Activated CD4-positive, alpha-beta T cell treated with anti-CD3 and anti-CD28 coated beads, Interleukin-2, amount 50 U/mL, for 4 hours (primary cell): ENCODE measurements at regions not wholly inside any gene's neighbourhood (a gene's known extent, or its start where the extent isn't known, plus 50 kb on each side); places are given as distances from the start of the nearest gene placed in this dataset.

Experiments used
- DNase-seq, 2 experiments: peaks; one replicate each; pipeline ENCODE4 v3.0.0-alpha.2; 2020

DNA sequence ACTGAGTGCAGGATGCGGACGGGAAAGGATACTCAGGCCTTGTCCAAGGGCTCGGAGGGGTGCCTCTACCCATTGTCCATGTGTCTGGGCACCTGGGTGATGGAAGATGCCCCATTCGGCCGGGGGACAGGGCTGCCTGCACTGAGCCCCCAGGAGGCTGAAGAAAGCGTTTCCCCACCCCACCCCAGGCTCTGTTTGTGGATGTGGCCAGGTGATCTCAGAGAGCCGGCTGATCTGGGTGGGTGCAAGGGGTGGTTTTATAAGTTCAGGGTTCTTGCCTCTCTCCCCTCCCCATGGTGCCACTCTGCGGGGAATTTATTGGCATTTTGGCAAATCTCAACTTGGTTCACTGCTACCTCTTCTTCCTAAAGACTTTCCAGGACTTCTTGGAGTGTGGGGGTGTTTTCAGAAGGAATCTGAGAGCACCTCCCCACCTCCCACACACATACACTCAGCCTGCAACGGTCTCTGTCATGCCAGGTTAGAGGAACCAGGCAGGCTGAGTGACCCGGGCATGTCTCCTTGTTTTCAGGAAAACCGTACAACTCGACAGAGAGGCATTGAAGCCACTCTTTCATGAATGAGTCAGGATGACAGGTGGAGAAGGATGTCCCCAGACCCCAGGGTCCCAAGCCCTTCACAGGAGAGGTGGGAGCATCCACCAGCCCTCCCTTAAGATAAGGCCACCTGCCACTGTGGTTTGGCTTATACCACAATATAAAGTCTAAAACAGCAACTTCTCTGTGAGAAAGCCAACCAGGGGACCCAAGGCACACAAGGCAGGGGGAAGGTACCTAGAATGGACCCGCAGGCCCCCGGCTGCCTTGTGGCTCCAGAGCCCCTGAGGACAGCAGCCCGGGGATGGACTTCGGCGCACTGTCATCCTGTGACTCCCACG lies 174.9 kb downstream of the ETS2 start:
- DNase-seq, result no peak

- no peak for DNase-seq
Observed at GRCh38 chr21:38979271-38980121, 173.8 kb downstream of the ETS2 start.

- DNase-seq, result no peak
Observed at GRCh38 chr21:38976900-38977299, 171.2 kb downstream of the ETS2 start.

DNA sequence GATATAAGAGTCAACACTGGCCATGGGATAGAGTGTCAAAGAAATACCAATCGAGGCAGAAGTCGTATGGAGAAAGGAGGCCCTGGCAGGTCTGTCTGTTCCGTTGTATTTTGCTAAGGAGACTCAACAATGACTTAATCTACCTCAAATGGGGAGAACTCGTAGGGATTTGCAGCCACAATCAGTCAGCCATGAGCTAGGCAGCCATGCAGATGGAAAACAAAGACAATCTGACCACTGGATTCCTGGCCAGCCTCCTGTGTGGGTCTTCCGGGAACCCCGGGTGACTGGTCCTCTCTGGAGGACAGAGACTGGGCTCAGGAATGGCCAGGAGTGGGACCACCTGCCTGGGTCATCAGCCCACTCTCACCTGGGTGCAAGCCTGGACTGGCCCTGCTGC lies 167.8 kb downstream of the ETS2 start:
- no peak for DNase-seq

DNA sequence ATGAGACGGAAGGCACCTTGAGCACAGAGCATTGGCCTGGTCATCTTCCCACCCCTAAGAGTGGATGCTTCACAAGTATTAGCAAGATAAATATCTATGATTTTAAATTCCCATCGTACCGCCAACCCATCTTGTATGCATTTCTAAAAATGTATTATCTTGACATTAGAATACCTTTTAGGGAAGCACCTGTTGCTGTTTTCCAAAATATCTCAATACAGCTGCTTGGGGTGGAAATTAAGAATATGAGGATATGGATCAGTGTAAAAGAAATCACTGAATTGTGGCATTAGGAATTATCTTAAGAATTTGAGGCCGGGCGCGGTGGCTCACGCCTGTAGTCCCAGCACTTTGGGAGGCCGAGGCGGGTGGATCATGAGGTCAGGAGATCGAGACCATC lies 166.3 kb downstream of the ETS2 start:
- DNase-seq, result no peak

- no peak for DNase-seq
Observed at GRCh38 chr21:38970765-38971164, 165.0 kb downstream of the ETS2 start.

DNA sequence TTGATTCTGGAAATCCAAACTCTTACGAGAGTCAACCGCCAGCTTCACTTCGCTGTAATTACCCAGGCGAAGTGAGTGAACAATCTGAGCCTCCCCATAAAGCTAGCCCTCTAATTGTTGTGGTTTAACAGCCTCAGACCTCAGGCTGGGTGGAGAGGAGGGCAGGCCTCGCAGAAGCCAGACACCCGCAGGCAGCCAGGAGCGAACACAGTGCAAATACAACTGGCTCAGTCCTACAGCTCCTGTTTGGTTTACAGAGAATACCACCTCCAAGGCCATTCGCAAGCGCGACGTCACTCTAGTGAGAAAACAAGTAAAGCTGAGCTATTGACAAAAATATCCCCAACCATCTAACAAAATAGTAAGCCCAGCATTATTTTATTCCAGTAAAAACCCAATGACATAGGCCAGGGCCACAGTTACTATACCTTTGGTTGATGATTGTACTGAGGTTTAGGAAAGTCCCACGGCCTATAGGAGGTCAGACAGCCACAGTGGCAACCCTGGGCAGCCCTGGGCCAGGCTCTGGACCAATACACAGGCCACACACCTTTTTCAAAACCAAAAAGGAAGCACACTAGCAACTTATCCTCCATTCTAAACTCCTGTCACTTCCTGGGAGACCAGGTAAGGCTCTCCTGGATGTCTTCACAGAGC lies 163.3 kb downstream of the ETS2 start:
- DNase-seq, result no peak

DNA sequence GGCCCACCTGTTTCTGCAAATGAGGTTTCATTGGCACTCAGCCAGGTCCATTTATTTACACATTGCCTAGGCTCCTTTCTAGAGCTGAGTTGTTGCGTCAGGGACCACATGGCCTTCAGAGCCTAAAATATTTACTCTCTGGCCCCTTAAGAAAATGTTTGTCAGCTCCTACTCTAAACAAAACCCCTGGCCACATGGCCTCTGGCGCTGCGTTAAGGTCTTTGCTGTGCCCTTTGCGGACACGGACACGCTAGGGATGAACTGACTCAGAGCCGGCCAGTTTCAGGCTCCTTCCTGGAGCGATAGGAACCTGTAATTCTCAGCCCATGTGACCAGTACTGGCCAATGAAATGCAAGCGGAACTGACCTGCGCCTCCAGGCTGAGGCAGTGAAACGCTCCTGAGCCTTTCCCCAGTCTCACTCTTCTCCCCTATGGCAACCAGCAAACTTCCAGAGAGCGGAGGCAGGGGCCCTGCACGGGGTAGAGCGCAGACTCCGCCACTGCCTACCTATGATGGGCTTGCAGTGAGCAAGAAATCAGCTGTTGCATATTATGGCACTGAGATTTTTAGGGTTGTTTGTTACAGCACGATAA lies 160.3 kb downstream of the ETS2 start:
- DNase-seq, result no peak

GRCh38 chr21:38965241-38965640 lies 159.5 kb downstream of the ETS2 start:
- no peak for DNase-seq

- no peak for DNase-seq
Observed at GRCh38 chr21:38963006-38963405, 157.3 kb downstream of the ETS2 start.

DNA sequence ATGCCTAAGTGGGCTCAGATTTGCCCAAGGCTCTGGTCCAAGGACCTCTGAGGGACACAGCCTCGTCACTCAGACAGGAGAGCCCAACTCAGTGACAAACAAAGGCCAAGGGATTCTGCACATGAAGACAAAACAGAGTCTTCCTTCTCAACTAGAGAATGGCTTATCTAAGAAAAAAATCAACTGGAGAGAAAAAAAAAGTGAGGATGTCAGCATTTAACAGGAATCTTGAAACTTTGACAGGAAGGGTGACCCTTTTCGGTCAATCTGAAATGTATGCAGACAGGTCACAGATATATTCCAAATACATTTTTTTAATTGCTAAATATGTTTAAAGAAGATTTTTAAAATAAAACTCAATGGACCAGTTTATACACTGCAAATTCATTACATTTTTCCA lies 154.5 kb downstream of the ETS2 start:
- no peak for DNase-seq

DNA sequence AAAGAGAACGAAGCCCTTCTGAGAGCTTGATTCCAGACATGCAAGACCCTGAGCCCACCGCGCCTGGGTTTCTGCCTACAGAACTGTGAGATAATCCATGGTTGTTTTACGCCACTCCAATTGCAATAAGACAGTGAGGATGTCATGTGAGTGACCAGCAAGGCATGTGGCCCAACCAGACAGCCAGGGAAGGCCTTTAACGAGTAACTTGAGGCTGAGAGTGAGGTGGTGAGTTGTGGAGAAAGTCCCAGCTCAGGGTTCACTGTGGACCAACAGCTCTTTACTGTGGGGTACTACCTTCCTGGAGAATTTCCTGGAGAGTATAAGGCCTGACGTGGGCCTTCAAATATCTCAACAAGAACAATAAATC lies 153.9 kb downstream of the ETS2 start:
- no peak for DNase-seq

GRCh38 chr21:38958940-38959691 lies 153.4 kb downstream of the ETS2 start:
- no peak for DNase-seq

GRCh38 chr21:38958323-38958705 lies 152.6 kb downstream of the ETS2 start:
- no peak for DNase-seq

DNA sequence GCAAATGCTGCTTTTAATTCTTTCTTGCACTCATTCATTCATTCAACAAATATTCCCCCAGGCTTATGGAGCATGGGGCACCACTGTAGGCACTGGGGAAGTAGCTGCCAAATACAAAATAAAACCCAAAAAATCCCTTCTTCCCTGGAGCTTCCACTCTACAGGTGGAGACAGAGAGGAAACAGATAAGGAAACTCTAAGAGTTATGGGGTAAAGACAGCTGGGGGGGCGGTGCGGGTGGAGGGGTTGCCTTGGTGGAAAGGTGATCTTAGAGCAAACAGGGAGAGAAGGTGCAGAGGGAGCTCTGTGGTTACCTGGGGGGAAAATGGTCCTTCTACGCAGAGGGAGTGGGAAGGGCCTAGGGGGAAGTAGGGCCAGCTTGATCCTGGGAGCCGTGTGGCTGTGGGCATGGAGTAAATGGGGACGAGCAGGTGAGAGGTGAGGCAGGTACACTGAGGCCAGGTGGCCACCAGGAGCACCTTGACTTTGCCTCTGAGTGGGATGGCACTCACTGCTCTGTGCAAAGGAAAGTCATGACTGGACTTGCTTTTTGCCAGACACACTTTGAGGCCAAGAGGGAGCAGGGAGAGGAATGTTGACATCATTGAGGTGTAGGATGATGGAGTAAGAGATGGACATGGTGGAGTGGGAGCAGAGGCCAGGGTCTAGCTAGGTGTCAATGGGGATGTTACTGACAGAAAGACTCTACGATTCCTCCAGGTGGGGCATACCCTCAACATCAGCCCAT lies 152.0 kb downstream of the ETS2 start:
- no peak for DNase-seq

DNA sequence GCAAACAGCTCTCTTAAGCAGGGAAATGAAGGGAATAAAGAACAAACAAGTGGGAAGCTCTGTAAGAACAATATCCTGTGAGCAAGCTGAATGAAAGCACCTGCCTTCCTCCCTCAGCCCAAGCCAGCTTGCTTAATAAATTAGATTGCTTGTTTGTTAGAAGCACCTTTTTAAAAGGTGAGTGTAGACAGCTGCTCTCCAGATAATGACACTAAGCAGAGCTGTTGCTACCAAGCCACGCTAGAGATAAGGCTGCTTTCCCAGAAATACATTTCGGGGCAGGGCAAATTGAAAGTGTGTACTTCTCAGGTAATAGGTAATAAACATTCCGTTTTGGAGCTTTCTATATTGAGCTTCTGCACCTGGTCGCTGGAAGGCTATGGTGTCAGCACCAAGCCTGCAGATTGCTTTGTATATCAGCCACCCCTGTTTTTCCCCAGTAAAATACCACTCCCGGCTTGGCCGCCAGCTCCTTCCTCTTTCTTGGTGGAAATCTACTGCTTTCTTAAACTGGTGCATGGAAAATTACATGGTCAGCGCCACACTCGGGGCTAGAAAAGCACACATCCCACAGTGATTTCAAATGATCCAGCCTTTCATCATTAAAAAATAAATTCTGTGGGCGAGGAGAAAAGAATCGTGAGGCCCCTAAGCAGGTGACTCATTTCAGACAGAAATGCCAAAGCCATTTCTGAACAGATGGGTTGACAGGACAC lies 151.3 kb downstream of the ETS2 start:
- DNase-seq, result no peak

GRCh38 chr21:38956521-38956855 lies 150.8 kb downstream of the ETS2 start:
- DNase-seq, result no peak

DNA sequence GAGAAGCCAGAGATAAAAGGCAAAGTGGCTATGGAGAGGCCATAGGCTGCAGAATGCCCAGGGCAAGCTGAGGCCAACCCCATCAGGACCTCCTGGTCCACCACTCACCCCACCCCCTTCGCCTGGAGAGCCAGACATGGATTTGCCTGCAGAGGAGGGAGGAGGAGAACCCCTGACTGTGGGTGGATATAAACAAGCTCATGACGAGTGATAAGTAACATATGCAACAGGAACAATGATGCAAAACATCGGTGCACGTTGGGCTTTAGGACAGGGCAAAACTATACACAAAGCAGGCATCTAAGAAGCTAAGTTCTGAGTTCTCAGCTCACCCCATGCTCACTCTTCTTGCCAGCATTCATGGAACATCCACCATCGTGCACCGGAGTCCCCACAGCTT lies 150.3 kb downstream of the ETS2 start:
- DNase-seq, result no peak

GRCh38 chr21:38955495-38955894 lies 149.8 kb downstream of the ETS2 start:
- DNase-seq, result no peak

GRCh38 chr21:38954588-38955004 lies 148.9 kb downstream of the ETS2 start:
- DNase-seq, result no peak

- DNase-seq, result no peak
Observed at GRCh38 chr21:38953516-38953915, 147.8 kb downstream of the ETS2 start.
